Stimulated activated CD4-positive, alpha-beta T cell treated with anti-CD3 and anti-CD28 coated beads, Interleukin-4, amount 100 ng/mL, for 1 hour (primary cell): ENCODE measurements at regions not wholly inside any gene's neighbourhood (a gene's known extent, or its start where the extent isn't known, plus 50 kb on each side); places are given as distances from the start of the nearest gene placed in this dataset.

ENCODE experiments used
- DNase-seq: peaks from one replicate; pipeline ENCODE4 v3.0.0-alpha.2; 2020

DNA sequence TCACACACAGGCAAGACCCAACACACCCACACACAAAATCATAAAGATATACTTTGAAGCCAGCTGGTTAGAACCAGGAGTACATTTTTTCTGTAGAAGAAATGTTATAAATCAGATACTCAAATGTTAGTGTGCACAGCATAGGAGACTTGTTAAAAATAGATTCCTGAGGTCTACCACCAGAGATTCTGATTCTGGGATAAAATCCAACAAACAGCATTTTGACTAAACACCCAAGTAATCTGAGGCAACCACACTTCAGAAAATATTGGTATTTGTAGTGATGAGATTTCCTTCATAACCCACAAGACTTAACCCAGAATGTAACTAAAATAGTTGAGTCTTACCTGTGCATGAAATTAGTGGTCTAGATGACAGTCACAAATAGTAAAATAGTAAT lies 301.8 kb downstream of the HNRNPD start:
- DNase-seq, result no peak

DNA sequence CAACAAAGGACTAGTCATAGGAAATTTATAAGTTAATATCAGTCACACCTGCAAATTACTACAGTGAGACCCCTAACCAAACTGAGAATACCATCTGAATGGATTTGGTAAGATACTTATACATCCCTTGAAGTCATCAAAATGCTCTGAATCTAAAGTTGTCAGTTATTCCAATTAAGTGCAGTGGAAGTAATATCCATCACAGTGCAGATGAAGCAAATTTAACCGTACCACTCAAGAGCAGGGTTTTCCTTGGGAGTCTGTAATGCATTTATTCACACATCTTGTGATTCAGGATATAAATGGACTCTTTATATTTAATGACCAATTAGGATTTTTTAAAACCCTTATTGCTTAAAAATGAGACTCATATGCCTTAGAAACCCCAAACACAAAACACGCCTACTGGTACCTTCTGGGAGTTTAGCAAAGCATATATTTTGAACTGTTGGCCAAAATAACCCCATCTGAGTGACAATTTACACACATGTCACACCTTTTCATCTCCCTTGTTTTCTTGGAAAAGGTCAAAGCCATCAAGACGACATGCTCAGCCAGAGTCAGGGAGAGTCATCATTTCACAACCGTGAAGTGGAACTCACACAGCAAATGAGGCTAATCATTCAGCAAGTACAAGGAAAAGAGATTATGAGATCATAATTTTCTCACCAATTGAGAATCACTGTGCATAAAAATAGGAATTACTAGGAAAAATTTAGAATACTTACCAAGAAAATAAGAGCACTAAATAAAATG lies 303.7 kb downstream of the HNRNPD start:
- no peak for DNase-seq

DNA sequence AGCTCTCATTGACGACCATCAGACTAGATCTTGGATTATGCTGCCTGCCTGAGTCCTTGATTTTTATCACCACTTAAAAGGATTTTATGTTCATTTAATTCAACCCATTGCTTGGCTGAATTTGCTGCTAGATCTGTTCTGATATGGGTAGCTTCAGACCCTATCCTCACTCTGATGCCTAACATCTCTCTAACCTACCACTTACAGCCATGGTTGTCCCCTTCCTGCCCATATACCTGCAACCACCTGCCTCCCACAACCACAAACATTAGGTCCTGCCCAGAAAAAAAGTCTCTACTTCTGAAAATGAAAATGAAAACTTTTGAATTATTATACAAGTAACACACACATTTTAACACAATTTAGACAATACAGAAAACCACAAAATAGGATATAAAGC lies 310.8 kb downstream of the HNRNPD start:
- no peak for DNase-seq

DNA sequence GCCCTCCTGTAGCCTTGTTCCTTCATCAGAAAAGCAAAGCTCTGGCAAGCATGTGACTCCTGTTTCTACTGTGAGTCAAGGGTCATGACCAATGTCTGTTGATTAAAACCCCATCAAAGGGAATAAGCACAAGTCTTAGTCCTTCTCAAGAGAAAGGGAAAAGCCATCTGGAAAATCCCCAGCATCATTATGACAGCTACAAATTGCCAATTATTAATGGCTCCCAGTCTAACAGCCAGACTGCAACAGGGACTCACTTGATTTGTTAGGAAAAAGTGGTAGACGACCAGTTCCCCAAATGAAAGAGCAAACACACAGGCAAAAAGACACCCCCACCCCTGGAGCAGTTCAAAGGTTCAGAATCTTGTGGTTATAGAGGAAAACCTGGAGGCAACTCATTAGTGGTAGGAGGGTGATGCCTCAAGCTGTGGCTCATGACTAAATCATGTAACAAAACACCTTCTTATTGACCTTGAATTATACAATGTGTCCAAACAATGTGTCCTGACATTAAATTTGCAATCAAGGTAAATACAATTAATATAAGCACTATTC lies 315.7 kb downstream of the HNRNPD start:
- no peak for DNase-seq

DNA sequence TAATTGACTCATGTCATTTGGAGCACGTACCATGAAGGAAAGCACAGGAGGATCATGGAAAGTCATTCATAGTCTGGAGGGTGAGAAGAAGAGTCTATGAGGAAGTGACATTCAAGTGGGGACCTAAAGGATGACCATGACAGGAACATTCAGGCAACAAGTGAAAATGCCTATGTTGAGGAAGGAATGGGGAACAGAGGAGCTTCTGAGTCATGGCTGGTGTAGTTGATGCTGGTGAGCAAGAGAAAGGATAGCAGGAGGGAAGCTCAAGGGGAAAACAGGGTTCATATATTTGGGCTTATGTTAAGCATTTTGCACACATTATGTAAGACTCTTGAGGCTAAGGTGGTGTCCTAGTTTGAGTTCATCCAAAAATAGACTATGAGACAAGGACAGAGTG lies 318.6 kb downstream of the HNRNPD start:
- DNase-seq, result no peak

DNA sequence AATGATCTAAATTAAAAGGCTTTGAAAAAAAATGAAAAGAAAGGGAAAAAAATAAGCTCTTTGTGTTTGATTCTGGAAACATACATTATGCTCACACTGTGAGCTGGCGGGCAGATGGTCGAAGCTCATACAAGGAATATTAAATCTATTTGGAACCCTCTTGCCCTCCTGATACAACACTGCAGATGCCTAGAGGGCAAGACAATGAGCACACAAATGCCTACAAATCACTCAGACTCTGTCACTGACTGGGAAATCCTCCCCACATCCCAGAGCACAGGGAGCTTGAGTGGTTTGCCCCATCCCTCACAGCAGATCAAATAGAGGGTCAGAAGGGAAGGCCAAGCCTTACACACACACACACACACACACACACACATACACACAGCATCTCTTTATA lies 320.4 kb downstream of the HNRNPD start:
- DNase-seq, result no peak

DNA sequence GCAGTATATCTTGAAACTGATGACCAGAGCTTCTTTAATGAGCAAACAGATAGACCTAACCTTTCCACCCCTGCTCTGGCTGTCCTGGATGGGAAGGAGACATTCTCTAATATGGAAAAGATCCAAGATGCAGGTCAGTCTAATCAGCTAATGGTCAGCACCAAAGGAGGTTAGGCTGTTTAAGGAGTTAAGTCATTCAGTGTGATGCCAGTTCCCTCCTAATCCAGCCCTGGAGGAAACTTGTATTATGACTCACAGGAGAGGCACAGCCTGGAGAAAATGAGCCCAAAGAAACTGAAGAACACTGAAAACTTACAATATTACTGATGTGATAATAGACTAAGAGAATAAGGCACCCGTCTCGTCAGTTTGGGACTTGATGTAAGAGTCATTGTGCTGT lies 323.0 kb downstream of the HNRNPD start:
- no peak for DNase-seq

DNA sequence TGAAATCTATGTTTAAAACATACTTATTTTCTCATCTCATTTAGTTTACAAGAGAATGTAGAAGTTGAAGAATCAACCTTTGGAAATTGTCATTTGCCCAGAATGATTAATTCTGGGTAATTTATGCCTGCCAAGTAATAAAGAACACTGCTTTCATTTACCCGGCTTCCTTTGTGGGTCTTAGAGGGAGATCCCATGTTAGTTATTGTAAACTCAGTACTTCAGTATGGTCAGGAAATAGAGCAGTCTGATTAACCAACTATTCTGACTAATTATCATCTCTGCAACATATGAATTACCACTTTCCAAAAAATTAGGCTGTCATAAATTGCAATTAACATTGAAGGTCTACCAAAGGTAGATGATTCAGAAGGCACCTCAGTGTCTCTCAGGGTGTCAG lies 324.5 kb downstream of the HNRNPD start:
- no peak for DNase-seq

DNA sequence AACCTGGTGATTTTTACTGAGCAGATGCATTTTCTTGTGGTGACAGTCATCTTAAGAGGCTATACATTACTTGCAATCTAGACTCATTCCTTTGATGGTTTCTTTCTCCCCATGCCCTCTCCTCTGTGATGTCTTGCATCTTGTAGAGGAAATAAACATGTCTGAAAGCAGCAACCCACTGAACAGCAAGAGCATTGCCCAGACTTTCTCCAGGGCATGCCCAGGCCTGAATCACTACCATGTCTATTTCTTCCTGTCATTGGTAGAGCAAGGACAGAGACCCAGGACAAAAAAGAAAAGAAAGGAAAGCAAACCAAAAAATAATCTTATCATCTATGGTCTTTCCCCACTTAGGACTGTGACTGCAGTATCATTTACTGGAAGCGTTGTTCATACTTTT lies 326.1 kb downstream of the HNRNPD start:
- DNase-seq, result no peak

DNA sequence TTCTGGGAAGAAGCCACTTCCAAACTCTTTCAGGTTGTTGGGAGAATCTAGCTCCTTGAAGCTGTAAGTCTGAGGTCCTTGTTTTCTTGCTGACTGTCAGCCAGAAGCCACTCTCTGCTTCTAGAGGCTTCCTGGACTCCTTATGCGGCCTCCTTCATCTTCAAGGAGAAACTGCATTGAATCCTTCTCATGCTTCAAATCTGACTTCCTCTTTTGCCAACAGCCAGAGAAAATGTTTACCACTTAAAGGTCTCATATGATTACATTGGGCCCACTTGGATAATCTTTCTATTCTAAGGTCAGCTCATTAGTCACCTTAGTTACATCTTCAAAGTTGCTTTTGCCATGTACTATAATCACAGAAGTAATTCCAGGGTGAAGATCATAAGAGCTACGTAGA lies 327.0 kb downstream of the HNRNPD start:
- DNase-seq, result no peak

DNA sequence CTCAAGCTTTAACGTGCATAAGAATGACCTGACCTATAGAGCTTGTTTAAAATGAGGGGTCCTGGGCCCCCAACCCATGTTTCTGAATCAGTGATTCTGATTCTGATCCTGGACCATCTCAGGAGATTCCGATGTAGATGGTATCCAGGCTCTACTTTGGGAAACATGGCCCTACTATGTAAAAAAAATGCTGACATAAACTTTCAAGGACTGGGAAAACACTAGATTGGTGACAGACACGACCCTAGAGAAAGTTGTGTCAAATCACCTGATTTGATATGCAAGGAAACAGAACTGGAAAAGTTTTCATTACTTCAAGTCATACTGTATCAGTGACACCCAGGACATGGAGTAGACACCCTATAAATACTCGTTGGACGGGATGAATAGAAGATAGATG lies 328.5 kb downstream of the HNRNPD start:
- DNase-seq, result no peak

DNA sequence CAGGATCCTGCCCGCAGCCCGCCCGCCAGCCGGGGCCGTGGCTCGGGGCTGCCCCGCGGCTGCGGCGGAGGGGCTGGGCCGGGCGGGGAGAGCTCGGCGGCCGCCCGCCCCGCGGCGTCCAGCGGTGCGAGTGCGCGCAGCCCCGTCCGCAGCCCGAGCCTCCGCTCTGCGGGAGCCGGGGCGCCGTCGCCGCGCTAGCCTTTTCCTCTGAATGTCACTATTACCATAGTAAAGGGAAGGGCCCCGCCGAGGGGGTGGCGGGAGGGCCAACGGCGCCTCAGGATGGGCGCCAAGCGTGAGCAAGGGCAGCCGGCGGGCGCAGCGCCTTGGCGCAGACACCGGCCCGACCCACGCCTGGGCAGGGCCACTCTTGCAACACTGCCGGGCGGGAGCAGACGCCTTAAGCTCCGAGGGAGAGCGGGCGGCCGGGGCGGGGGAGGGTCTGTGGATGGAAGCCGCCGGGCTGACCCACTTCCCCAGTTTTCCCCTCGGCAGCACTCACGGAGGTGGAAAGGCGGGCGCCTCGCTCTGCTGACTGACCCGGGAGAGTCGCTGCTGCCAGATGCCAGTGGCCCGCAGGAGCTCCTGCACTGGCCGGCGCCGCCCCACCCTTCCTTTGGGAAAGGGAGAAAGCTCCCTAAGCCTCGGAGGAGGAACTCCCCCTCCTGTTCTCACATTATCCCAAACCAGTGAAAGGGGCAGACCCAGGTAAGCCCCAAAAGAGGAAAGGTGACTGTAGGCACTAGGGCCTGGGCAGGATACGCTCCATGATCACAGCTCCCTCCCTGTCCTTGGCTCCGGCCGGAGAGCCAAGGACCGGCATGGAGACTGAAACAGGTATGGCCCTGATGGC lies 329.4 kb downstream of the HNRNPD start:
- DNase-seq, result peak; percentile 5

DNA sequence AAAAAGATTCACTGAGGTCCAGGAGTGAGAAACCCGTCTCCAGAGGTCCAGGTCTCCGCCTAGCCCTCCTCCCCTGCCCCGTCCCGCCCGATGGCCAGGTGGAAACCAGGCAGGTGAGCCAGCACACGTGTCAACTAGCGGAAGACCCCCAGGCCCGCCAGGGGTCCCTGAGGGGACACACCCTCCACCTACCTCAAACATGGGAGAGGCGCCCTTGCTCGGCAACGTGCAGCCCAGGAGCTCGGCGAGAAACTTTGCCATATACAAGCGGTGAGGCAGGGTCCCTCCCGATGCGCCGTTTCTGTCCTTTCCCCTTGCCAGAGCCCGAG lies 330.0 kb downstream of the HNRNPD start:
- DNase-seq, result no peak

DNA sequence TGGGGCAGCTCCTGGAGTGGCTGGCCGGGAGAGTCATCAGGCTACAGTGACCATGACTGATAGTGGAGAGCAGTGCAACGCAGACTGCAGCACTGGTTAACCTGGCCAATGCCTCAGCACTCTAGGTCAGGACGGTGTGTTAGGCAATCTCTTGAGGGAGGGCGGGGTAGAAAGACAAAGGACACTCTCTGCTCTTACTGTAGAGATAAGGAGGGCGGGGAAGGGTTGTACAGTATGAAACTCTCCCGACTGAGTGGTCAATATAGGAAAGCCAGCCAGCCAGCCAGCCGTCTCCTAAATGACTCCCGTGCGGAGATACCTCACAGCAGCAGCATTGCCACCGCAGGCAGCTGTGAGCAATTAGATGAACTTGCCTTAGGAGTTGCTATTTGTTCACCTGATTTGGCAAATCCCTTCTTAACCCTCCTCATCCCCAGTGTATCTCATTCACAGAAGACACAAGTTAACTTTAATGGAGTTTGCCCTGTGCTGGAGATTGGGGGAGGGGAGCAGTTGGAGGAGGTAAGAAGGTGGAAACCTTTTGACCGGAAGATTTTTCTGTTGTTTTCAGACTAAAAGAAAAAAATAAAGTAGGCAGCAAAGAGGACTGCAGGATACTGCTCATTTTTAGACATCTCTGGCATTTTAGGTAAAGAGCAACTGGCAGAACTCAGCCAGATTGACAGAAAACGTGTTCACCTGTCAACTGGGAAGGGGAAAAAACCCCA lies 330.5 kb downstream of the HNRNPD start:
- DNase-seq, result no peak

DNA sequence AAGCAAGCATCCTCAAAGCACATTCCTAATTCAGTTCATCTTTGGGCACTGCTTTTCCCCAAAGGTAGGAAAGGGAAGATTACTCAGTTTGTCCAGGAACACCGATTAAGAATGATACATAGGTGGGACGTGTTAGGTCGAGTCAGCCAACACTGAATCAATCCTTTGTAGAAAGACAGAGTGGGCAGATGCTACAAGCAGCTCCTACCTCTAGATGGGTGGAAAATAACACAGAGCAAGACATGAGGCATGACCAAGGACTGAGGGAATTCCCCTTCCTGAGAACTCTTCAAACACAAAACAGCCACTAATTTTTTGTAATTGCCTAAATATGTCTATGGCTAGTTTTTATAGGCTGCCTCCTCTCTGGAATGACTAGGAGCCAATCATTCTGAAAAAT lies 331.7 kb downstream of the HNRNPD start:
- no peak for DNase-seq

DNA sequence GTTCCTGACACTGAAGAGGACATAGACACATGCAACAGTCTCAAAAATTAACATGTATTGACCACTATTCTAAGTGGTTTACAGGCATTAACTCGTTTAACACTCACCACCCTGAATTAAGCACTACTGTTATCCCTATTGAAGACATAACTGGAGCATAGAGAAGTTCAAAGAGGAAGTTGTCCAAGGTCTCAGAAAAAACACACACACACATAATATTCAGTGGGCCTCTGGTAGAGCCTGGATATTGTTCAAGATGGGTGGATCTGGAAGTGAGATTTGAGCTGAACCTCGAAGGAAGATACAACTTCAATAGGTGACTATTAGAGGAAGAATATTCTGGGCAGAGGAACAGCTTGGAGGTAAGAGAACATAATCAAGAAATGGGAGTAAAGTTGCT lies 334.9 kb downstream of the HNRNPD start:
- DNase-seq, result no peak

DNA sequence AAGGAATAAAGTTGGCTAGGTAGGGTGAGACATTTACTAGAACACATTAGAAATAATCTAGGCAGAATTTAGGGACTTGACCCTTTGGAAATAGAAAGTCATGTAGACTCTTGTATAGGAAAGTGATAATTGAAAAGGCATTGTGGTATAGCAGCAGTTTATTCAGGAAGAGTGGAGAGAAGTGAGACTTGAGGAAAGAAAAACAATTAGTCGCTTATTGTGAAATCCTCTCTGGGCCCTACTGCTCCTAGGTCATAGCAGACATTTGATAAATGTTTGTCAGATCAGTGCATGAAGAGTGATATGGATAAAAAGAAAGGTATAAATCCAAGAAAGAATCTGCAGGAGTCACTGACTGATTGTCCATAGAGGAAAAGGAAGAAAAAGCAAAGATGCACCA lies 337.6 kb downstream of the HNRNPD start:
- no peak for DNase-seq

DNA sequence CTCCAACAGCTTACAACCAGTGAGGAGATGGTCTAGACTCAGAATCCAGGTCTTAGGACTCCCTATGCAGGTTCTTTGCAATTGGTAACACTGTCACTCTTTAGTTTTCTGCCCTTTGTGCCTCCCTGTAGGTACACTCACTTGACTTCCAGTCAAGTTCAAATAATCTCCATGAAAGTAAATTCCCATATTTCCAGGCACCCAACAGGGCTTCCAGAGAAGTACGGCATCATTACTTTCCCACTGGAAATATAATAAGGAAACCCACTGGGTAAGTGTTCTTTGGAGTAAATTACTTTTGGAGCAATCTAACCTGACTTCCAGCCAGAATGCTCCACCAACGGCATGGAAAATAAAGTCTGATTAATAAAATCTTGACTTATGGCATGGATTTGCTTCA lies 338.9 kb downstream of the HNRNPD start:
- no peak for DNase-seq

DNA sequence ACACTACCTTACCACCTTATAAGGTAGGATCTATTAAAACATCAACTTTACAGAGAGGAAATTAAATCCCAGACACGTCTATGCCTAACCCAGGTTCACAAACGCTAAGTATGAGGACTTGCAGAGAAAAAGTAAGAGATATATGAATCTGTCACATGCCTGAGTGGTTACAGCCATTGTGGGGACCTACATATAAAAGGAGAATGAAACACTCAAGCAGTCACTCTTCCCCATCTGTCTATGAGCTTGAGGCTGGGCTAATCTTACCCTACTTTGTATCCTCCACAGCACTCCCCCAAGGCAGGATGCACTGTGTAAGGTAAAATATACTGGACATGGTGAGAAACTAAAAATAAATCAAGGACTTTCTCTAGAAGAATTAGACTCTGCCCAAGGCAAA lies 339.9 kb downstream of the HNRNPD start:
- DNase-seq, result no peak

DNA sequence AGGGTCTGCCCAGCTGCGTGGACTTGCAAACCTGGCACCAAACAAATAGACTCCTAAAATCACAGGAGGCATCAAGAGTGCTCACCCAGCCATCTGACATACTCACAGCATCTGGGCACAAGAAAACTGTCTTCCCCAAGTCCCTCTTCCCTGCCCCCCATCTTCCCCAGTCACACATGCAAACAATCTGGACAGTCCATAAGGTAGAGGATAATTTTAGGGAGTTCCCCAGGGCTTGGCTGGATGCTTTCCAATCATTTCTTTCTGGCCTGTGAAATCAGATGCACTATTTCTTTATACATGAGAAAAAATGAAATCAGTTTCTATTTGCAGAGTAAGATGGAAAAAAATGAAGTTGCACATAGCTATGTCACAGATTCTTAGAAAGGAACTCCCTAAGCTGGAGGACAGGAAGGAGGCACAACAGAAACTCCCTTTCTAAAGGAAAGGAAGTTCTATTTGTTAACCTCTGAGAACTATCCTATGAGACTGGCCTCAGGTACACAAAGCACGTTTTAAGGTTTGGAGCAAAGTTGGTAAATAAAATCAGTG lies 342.3 kb downstream of the HNRNPD start:
- DNase-seq, result no peak

DNA sequence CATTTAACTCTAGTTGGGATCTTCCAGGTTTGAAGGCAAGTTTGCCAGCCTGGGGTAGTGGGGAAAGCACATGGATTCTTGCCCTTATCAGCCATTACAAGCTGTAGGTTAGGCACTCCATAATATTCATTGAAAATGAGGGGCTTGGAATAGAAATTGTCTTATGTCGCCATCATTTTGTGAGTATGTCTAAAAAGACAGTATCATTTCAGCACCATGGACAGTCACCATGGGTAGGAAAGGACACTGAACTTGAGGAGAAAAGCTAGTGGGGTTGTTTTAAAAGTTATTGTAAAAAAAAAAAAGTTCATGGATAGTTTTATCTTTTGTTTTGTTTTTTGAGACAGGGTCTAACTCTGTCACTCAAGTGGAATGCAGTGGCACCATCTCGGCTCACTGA lies 356.1 kb downstream of the HNRNPD start:
- DNase-seq, result no peak

DNA sequence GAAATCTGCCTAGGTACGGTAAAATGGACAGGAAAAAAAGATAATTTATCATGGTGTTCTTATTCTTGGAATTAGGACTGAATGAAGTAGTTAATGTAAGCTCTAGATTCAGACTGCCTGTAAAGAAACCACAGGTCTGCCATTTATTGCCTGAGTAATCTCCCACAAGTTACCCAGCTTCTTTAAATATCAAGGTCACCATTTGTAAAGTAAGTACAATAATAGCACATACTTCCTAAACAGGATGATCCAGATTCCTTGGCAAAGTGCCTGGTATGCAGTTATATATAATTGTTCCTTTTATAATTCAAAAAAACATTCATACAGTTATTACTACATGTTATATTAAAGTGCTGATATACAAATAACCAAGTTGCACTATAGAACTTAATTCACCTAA lies 368.6 kb downstream of the HNRNPD start:
- no peak for DNase-seq

DNA sequence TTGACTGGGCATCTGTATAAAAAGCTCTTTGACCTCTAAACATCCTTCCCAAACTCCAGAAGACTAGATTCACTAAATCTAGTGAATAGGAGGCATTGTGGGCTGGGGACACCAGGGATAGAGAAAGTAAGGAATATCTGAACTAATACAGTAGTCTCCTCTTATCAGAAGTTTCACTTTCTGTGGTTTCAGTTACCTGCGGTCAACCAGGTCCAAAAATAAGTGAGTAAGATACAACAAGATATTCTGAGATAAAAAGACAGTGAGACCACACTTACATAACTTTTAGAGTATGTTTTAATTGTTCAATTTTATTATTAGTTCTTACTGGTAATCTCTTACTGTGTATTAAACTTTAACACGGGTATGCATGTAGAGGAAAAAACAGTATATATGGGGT lies 376.5 kb downstream of the HNRNPD start:
- DNase-seq, result no peak
